Adrenal gland (tissue), 9 donors: ENCODE measurements at regions not wholly inside any gene's neighbourhood (a gene's known extent, or its start where the extent isn't known, plus 50 kb on each side); places are given as distances from the start of the nearest gene placed in this dataset.

Experiments used
- DNase-seq, 7 donors: peaks; one replicate each; pipeline ENCODE4 v3.0.0-alpha.2; 2019 to 2020
- H3K27ac ChIP-seq, 5 donors: fragments of 200-600 bp; sonication (generic) in 4 of 5; 1 replicate in 3 of 5; 2 replicates in 2 of 5; pipeline versions ENCODE4 v1.5.1 to v1.8.0; 2016 to 2020; ENCODE audit warnings: mild to moderate bottlenecking in 1 of 5
- H3K27me3 ChIP-seq: fragments of 200-600 bp; 2 replicates; pipeline ENCODE4 v1.8.0; 2021
- H3K36me3 ChIP-seq, 2 donors: fragments of 200-600 bp; replicated peaks in 1 of 2; 1 replicate in 1 of 2; 2 replicates in 1 of 2; pipeline versions ENCODE4 v1.5.1 to v1.8.0; 2018 to 2022
- H3K4me1 ChIP-seq, 2 donors: fragments of 200-600 bp; replicated peaks in 1 of 2; 1 replicate in 1 of 2; 2 replicates in 1 of 2; pipeline versions ENCODE4 v1.5.1 to v1.8.0; 2018 to 2021
- H3K4me3 ChIP-seq, 4 donors: fragments of 200-600 bp; sonication (generic) in 3 of 4; one replicate each; pipeline ENCODE4 v1.5.1; 2016 to 2018
- H3K9me3 ChIP-seq, 3 donors: fragments of 200-600 bp; sonication (generic) in 1 of 3; replicated peaks in 1 of 3; 1 replicate in 2 of 3; 2 replicates in 1 of 3; pipeline versions ENCODE4 v1.5.1 to v1.8.0; 2016 to 2021
- CTCF ChIP-seq, 6 experiments: fragments of 450-650 bp in 4 of 6; fragments of 200-600 bp in 2 of 6; sonication (generic) in 1 of 6; IDR thresholded peaks; 1 replicate in 5 of 6; 2 replicates in 1 of 6; pipeline versions ENCODE4 v1.5.1 to v1.8.0; 2016 to 2021; ENCODE audit warnings: antibody characterized with exemption in 6 of 6, mild to moderate bottlenecking in 2 of 6, moderate library complexity in 1 of 6
- POLR2A ChIP-seq, 2 donors: fragments of 450-650 bp; IDR thresholded peaks; one replicate each; pipeline ENCODE4 v1.6.1; 2017; ENCODE audit warnings: antibody characterized with exemption in 2 of 2, mild to moderate bottlenecking in 2 of 2, moderate library complexity in 1 of 2
- WGBS, 4 donors: extraction: QIAGEN DNeasy Blood & Tissue Kit in 2 of 4; methylation state at CpG; one replicate each; pipeline versions ENCODE4 v1.1.5 to v1.1.7; 2013 to 2017; 5-methylcytosine and 5-hydroxymethylcytosine counted together
- intact Hi-C, 2 donors: fragments of 100-400 bp; cut with DNase I; formaldehyde crosslinking; loops; one replicate each; pipeline versions ENCODE4 v1.14.1 to v1.15.0; 2022 to 2023
- donor health status: healthy with polysubstance abuse.
- donor health status: Bipolar disorder and iron deficiency.
- donor health status: DM: yes; HTN: yes; CAD: no.
- donor health status: DM: no; HTN: no; CAD: no.
- donor health status: DM: no; HTN: no; CAD: no.

GRCh38 chr11:120061036-120061760 lies 76.7 kb downstream of the TRIM29 start:
- WGBS, 4 donors: 69 to 84% (median 80%) methylated on average over 7 to 12 of the region's 12 CpGs
- no peak for DNase-seq
- intact Hi-C loops: no loop called here
- Histone ChIP-seq H3K4me3 (no peak overlapping the region), H3K36me3 (no peaks in the 10 kb centered on the region), H3K4me1 (no peaks in the 10 kb centered on the region), H3K9me3 (no peaks in the 10 kb centered on the region), H3K27me3 (peaks cover 2% of the 10 kb centered on the region), H3K27ac (no peak overlapping the region)
- TF ChIP-seq POLR2A (IDR thresholded peaks at IDR 0.05) (no peak), CTCF (IDR thresholded peaks at IDR 0.05) (no peak)

DNA sequence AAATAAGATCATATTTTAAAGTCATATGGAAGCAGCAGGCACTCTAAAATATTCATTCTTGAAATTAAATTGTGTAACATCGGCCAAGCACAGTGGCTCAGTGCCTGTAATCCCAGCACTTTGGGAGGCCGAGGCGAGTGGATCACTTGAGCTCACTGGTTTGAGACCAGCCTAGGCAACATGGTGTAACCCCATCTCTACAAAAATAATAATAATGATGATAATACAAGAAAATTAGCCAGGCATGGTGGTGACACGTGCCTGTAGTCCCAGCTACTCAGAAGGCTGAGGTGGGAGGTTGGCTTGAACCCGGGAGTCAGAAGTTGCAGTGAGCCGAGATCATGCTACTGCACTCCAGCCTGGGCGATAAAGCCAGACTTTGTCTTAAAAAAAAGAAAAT lies 77.4 kb downstream of the TRIM29 start:
- no peak for TF ChIP-seq POLR2A (IDR thresholded peaks at IDR 0.05)
- no peak for TF ChIP-seq CTCF (IDR thresholded peaks at IDR 0.05)
- Histone ChIP-seq H3K27ac (no peak overlapping the region), H3K4me1 (no peaks in the 10 kb centered on the region), H3K4me3 (no peak overlapping the region), H3K27me3 (peaks cover 2% of the 10 kb centered on the region), H3K9me3 (no peaks in the 10 kb centered on the region), H3K36me3 (no peaks in the 10 kb centered on the region)
- 83 to 88% (median 86%) methylated on average over 7 of the region's 7 CpGs for WGBS, 4 donors
- DNase-seq: no peak
- intact Hi-C loops: no loop called here

DNA sequence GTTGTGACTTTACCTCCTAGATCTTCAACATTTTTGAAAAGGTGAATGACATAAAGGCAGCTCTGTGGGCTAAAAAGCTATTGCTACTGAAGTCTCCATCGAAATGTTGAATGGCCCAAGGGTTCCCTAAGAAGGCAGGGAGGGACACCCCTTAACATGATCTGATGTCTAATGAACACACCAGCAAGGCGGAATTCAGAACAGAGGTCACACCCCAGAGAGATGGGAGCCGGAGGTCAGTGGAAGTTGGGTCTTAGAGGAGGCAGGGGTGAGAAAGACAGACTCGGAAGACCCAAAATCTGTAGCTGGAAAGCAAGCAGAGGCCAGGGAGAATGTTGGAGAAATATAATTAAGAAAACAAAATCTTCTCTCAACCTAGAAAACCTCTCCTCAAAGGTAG lies 79.0 kb downstream of the TRIM29 start:
- H3K27ac ChIP-seq: no peak overlapping the region
- DNase-seq: no peak
- H3K4me3 ChIP-seq: no peak overlapping the region
- no peak for TF ChIP-seq POLR2A (IDR thresholded peaks at IDR 0.05)
- TF ChIP-seq CTCF (IDR thresholded peaks at IDR 0.05): no peak
- H3K9me3 ChIP-seq: no peaks in the 10 kb centered on the region
- no peaks in the 10 kb centered on the region for H3K36me3 ChIP-seq
- WGBS, 4 donors: 80 to 88% (median 87%) methylated on average over 4 of the region's 4 CpGs
- no peaks in the 10 kb centered on the region for H3K4me1 ChIP-seq
- peaks cover 2% of the 10 kb centered on the region for H3K27me3 ChIP-seq
- intact Hi-C loops: no loop called here

DNA sequence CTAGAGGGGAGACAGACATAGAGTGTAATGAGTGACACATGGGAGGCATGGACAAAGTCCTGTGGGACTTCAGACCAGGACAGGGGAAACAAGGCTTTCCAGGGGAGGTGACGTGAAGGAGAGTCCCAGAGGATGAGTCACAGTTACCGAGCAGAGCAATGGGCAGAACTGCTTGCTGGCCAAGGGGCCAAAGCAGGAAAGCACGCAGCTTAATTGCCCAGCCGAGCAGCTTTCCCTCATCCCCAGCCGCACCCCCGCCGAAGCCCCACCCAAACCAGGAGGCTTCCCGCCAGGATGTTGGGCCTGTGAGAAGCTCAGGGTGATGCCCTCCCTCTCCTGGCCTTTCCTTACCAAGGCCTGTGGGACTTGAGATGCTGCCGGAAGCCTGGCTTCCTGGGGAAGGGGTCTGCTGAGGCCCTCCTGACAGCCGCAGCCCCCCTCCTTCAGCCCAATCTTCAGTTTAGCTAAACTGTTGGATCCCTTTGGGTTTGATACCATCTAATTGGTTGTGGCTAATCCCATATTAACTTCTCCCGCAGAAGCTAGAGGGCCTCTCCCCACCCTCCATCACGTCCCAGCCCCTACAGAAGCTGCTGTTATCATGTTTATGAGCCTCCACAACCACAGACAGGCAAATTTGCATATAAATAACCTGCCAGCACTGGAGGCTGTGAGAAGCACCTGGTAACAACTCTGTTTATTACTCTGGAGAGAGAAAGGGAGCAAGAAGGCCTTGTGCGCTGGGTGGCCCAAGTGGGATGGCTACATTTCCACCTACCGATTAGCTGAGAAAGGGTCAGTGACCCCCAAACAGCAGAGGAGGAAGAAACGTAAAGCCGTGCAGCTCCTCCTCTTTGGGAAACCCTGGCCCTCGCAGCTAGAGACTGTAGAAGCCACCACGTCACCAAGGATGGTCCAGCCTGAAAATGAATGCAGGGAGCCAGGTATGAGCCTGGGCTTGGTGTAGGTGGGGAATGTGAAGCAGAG lies 80.0 kb downstream of the TRIM29 start:
- H3K27ac ChIP-seq: no peak overlapping the region
- TF ChIP-seq CTCF (IDR thresholded peaks at IDR 0.05) (no peak), POLR2A (IDR thresholded peaks at IDR 0.05) (no peak)
- no peak overlapping the region for H3K4me3 ChIP-seq
- H3K4me1 ChIP-seq: no peaks in the 10 kb centered on the region
- DNase-seq: no peak
- H3K9me3 ChIP-seq: no peaks in the 10 kb centered on the region
- H3K36me3 ChIP-seq: no peaks in the 10 kb centered on the region
- intact Hi-C loops: no loop called here
- 67 to 81% (median 72%) methylated on average over 10 to 18 of the region's 18 CpGs for WGBS, 4 donors
- H3K27me3 ChIP-seq: peaks cover 2% of the 10 kb centered on the region
